PC-9 (cell line): ENCODE measurements at regions not wholly inside any gene's neighbourhood (a gene's known extent, or its start where the extent isn't known, plus 50 kb on each side); places are given as distances from the start of the nearest gene placed in this dataset.

ENCODE experiments used
- BruUV-seq: library from RNA; stranded (reverse); fragments of 400-500 nt; replicated peaks from 2 replicates; lab custom pipeline; 2021; lab: Mats Ljungman, UMichigan
- CTCF ChIA-PET: fragments of 300-600 bp; sonication (Branson Sonifier 250); formaldehyde crosslinking; loops from one replicate; lab custom pipeline; 2022; ENCODE audit warnings: antibody characterized with exemption; lab: Charles Lee
- POLR2A ChIA-PET: fragments of 300-600 bp; sonication (Branson Sonifier 250); formaldehyde crosslinking; loops from one replicate; lab custom pipeline; 2022; ENCODE audit warnings: antibody characterized with exemption; ENCODE audit not compliant: unreplicated experiment; lab: Charles Lee
- DNase-seq, 2 experiments: peaks; one replicate each; pipeline versions ENCODE4 v3.0.0 to v3.0.0-alpha.2; 2015 to 2022; ENCODE audit warnings: mixed read lengths in 1 of 2
- H2AFZ ChIP-seq: fragments of 200-600 bp; sonication (generic); 2 replicates; pipeline ENCODE4 v1.8.1; 2017; ENCODE audit warnings: antibody characterized with exemption
- H3F3A ChIP-seq: fragments of 200-600 bp; sonication (generic); 2 replicates; pipeline ENCODE4 v1.8.1; 2017; ENCODE audit warnings: antibody characterized with exemption, mild to moderate bottlenecking, low read depth; ENCODE audit not compliant: insufficient read depth
- H3K27ac ChIP-seq: fragments of 200-600 bp; sonication (generic); 2 replicates; pipeline ENCODE4 v1.6.1; 2016; ENCODE audit warnings: mixed run types
- H3K27me3 ChIP-seq: fragments of 200-600 bp; sonication (generic); 2 replicates; pipeline ENCODE4 v1.6.1; 2016; ENCODE audit warnings: low read depth, mixed run types; ENCODE audit not compliant: insufficient read depth
- H3K36me3 ChIP-seq: fragments of 200-600 bp; sonication (generic); 2 replicates; pipeline ENCODE4 v1.6.1; 2016; ENCODE audit warnings: low read depth, mixed run types
- H3K4me1 ChIP-seq: fragments of 200-600 bp; sonication (generic); replicated peaks from 2 replicates; pipeline ENCODE4 v1.6.1; 2016; ENCODE audit warnings: mixed run types; ENCODE audit not compliant: insufficient read depth
- H3K4me2 ChIP-seq: fragments of 200-600 bp; sonication (generic); 2 replicates; pipeline ENCODE4 v1.6.1; 2017; ENCODE audit warnings: mixed run types
- H3K4me3 ChIP-seq: fragments of 200-600 bp; sonication (generic); 2 replicates; pipeline ENCODE4 v1.6.1; 2016; ENCODE audit warnings: mixed run types
- H3K79me2 ChIP-seq: fragments of 200-600 bp; sonication (generic); 2 replicates; pipeline ENCODE4 v1.6.1; 2017; ENCODE audit warnings: low read depth, mixed run types
- H3K9me2 ChIP-seq: fragments of 200-600 bp; sonication (generic); 2 replicates; pipeline ENCODE4 v1.8.1; 2017; ENCODE audit warnings: mild to moderate bottlenecking; ENCODE audit not compliant: insufficient read depth
- H3K9me3 ChIP-seq: fragments of 200-600 bp; sonication (generic); 2 replicates; pipeline ENCODE4 v1.8.1; 2016; ENCODE audit warnings: low read depth; ENCODE audit not compliant: insufficient read depth
- H4K20me1 ChIP-seq: fragments of 200-600 bp; sonication (generic); 2 replicates; pipeline ENCODE4 v1.8.1; 2017; ENCODE audit not compliant: insufficient read depth
- EZH2 ChIP-seq: fragments of 200-600 bp; sonication (generic); IDR thresholded peaks from 2 replicates; pipeline ENCODE4 v1.8.0; 2017; ENCODE audit warnings: antibody characterized with exemption, low read depth
- intact Hi-C: fragments of 100-400 bp; cut with micrococcal nuclease; formaldehyde crosslinking; loops from one replicate; pipeline ENCODE4 v1.10.0; 2022; ENCODE audit not compliant: unreplicated experiment
- TF ChIP-seq, protein P1 (sequence below): fragments of 200-600 bp; sonication (generic); conservative IDR thresholded peaks from 2 replicates; pipeline ENCODE4 v1.6.1; 2017; ENCODE audit warnings: mixed run types, antibody characterized with exemption, mild to moderate bottlenecking, moderate library complexity

DNA sequence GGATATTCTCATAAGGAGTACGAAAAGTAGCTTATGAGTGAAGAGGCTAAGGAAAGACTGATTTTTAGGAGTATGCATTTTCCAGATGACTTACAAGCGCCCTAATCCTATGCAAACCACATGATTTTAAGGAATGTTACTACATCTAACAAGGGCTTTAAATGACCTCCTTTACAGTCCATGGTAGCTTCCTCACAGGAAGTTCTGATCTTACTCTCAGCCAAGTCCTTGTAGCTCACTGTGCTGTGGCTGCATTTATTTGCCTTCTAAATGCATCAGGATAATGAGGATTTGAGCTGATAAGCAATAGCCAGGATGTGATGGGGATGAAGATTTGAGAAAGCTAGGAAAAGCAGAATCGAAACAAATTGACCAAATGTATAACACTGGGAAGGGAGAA, 896.0 kb downstream of the MCTP2 start:
- no TSS peak for BruUV-seq
- no peaks in the 10 kb centered on the region for H3K79me2 ChIP-seq
- no peak for DNase-seq
- H3K4me2 ChIP-seq: no peak overlapping the region
- no peak overlapping the region for H3K4me3 ChIP-seq
- no peaks in the 10 kb centered on the region for H3K36me3 ChIP-seq
- H3K4me1 ChIP-seq: no peaks in the 10 kb centered on the region
- TF ChIP-seq, protein P1, sequence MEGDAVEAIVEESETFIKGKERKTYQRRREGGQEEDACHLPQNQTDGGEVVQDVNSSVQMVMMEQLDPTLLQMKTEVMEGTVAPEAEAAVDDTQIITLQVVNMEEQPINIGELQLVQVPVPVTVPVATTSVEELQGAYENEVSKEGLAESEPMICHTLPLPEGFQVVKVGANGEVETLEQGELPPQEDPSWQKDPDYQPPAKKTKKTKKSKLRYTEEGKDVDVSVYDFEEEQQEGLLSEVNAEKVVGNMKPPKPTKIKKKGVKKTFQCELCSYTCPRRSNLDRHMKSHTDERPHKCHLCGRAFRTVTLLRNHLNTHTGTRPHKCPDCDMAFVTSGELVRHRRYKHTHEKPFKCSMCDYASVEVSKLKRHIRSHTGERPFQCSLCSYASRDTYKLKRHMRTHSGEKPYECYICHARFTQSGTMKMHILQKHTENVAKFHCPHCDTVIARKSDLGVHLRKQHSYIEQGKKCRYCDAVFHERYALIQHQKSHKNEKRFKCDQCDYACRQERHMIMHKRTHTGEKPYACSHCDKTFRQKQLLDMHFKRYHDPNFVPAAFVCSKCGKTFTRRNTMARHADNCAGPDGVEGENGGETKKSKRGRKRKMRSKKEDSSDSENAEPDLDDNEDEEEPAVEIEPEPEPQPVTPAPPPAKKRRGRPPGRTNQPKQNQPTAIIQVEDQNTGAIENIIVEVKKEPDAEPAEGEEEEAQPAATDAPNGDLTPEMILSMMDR: no peak
- no peak for TF ChIP-seq EZH2
- no peak overlapping the region for H2AFZ ChIP-seq
- no peaks in the 10 kb centered on the region for H3F3A ChIP-seq
- ChIA-PET POLR2A (no interaction called here), CTCF (no interaction called here)
- H3K27me3 ChIP-seq: no peaks in the 10 kb centered on the region
- no peaks in the 10 kb centered on the region for H4K20me1 ChIP-seq
- intact Hi-C loops: no loop called here
- no peak overlapping the region for H3K27ac ChIP-seq
- no peaks in the 10 kb centered on the region for H3K9me2 ChIP-seq
- H3K9me3 ChIP-seq: 0 out of 2 replicates have a peak, but pooled peaks cover 3% of the 10 kb centered on the region

- Histone ChIP-seq H3K9me2 (no peaks in the 10 kb centered on the region), H3K4me3 (no peak overlapping the region), H4K20me1 (no peaks in the 10 kb centered on the region), H3K79me2 (no peaks in the 10 kb centered on the region), H3K36me3 (no peaks in the 10 kb centered on the region), H3K4me2 (no peak overlapping the region), H3K9me3 (0 out of 2 replicates have a peak, but pooled peaks cover 3% of the 10 kb centered on the region), H3K4me1 (no peaks in the 10 kb centered on the region), H3K27me3 (no peaks in the 10 kb centered on the region), H3K27ac (no peak overlapping the region), H2AFZ (no peak overlapping the region; the same call in 1 of the 2 replicates), H3F3A (no peaks in the 10 kb centered on the region)
- BruUV-seq: no TSS peak
- no peak for DNase-seq
- TF ChIP-seq, protein P1: no peak
- no peak for TF ChIP-seq EZH2
- intact Hi-C loops: no loop called here
- CTCF ChIA-PET: no interaction called here
- POLR2A ChIA-PET: no interaction called here
Measured at GRCh38 chr15:95129574-95129973, 898.2 kb downstream of the MCTP2 start.

- CTCF ChIA-PET: no interaction called here
- TF ChIP-seq, protein P1: no peak
- no peak for TF ChIP-seq EZH2
- Histone ChIP-seq H3K4me3 (no peak overlapping the region), H3K79me2 (no peaks in the 10 kb centered on the region), H3K9me2 (no peaks in the 10 kb centered on the region), H2AFZ (no peak overlapping the region), H3K9me3 (0 out of 2 replicates have a peak, but pooled peaks cover 3% of the 10 kb centered on the region), H4K20me1 (no peaks in the 10 kb centered on the region), H3K4me2 (no peak overlapping the region), H3K27me3 (no peaks in the 10 kb centered on the region), H3K36me3 (no peaks in the 10 kb centered on the region), H3K4me1 (no peaks in the 10 kb centered on the region), H3F3A (no peaks in the 10 kb centered on the region), H3K27ac (no peak overlapping the region)
- no TSS peak for BruUV-seq
- intact Hi-C loops: no loop called here
- POLR2A ChIA-PET: no interaction called here
- DNase-seq: no peak
Measured at GRCh38 chr15:95131131-95131556, 899.8 kb downstream of the MCTP2 start.
